ENCODE measurements at regions not wholly inside any gene's neighbourhood (a gene's known extent, or its start where the extent isn't known, plus 50 kb on each side); places are given as distances from the start of the nearest gene placed in this dataset.
A peak's percentile ranks its signal among the peaks of the same experiment; 100 is the strongest.

GRCh38 chr20:47974234-47974878 lies 189.1 kb upstream of the SULF2 start:
- no peak for TF ChIP-seq CTCF (IDR thresholded peaks at IDR 0.05)

GRCh38 chr20:47973519-47974233 lies 188.4 kb upstream of the SULF2 start:
- TF ChIP-seq CTCF (IDR thresholded peaks at IDR 0.05): no peak

GRCh38 chr20:47972916-47973309 lies 187.6 kb upstream of the SULF2 start:
- TF ChIP-seq CTCF (IDR thresholded peaks at IDR 0.05): no peak

- 0 out of 2 replicates have a peak, but pooled peaks have one; percentile 12 for TF ChIP-seq CTCF (IDR thresholded peaks at IDR 0.05)
Observed at GRCh38 chr20:47972297-47972915, 187.1 kb upstream of the SULF2 start.

- TF ChIP-seq CTCF (IDR thresholded peaks at IDR 0.05): no peak
Observed at GRCh38 chr20:47971058-47971791, 185.9 kb upstream of the SULF2 start.

- no peak for TF ChIP-seq CTCF (IDR thresholded peaks at IDR 0.05)
Observed at GRCh38 chr20:47970282-47970903, 185.1 kb upstream of the SULF2 start.

- TF ChIP-seq CTCF (IDR thresholded peaks at IDR 0.05): no peak
Observed at GRCh38 chr20:47969426-47969825, 184.1 kb upstream of the SULF2 start.
